Activated naive CD4-positive, alpha-beta T cell (primary cell): ENCODE measurements at regions not wholly inside any gene's neighbourhood (a gene's known extent, or its start where the extent isn't known, plus 50 kb on each side); places are given as distances from the start of the nearest gene placed in this dataset.
"Not testable (repeated sequence)": the region's sequence is repeated elsewhere in the genome, so short reads cannot be mapped to it uniquely, and the experiment has no call there.

ENCODE experiments used
- DNase-seq, 4 experiments: peaks; one replicate each; lab custom pipeline; 2025; lab: John Stamatoyannopoulos, UW

DNA sequence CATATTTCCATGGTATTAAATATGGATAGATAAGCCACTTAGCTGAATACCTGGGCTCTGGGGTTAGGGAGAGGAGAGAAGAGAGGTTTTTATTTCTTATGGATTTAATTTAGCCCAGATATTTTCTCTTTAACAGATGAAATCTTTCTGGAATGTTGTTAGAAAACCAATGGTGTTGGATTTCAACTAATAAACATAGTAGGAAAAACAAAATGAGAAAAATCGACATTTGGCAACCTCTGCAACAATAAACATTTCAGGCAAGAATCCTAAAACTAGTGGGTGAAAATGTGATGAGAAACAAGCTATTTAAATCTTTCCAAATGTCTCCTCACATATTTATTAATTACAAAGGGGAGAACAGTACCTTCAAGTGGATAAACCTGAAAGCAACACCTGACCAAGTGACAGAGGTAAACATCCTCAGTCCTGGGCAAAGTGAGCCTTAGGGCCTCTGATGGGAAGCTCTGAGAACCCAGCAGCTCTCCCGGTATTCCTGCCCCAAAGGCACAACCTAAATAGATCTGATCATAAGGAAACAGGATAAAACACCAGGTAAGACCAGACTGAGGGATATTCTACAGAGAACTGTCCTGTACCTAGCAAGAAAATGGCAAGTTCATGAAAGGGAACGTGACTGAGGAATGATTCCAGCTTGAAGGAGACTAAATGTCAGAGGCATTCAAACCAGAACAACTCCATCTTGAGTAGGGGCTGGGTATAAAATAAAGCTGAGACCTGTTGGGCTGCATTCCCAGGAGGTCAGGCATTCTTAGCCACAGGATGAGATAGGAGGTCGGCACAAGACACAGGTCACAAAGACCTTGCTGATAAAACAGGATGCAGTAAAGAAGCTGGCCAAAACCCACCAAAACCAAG, 163.7 kb downstream of the ESM1 start:
- DNase-seq, result no peak

DNA sequence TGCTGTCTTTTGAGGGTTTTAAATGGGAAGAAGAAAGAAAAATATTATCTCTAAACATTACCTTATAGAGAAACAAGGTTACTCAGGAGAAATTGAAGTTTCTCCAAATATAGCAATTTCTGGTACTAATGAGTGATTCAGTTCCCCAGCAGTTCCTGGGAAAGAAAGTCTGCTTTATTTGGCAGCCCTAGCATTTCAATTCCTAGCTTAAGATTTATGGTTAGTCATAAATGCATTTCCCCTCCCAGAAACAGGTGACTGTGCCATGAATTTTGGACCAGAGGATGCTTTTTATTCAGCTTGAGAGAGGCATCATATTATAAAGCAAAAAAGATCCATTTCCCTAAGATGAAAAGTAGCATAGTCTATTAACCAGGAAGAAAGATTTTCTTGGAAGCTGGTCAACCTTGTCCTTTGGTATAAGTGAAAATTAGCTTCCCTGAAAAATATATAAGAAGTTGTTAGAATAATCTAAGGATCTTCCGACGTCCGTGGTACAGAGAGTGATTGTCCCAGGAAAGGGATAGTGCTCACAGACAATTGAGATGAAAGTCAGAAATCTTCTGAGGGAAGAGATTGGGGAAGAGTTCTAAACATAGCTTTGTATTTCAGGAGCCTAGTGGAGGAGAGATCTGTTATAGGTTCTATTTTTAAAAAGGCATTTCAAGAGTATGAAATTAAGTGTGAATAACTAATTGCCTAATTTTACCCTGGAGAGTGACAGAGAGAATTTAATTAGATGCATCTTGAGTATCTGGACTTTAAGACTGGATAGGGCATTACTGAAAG, 164.9 kb downstream of the ESM1 start:
- no peak for DNase-seq

DNA sequence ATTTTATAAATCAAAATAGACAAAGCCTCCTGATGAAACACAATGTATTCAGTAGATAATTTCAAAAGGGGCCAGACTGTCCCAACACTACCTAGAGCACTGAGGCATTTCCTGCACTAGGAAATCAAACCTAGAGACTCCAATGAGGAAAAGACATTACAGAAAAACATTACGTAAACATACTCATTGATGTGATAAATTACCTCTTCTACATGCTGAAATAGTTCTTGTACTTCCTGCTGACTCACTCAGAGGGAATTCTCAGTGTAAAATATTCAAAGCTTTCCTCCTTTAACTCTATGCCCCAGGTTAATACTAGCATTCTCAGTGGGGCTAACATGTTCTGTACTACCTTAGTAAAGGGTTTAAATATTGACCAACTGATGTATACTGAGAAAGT, 178.0 kb downstream of the ESM1 start:
- DNase-seq, result no peak

DNA sequence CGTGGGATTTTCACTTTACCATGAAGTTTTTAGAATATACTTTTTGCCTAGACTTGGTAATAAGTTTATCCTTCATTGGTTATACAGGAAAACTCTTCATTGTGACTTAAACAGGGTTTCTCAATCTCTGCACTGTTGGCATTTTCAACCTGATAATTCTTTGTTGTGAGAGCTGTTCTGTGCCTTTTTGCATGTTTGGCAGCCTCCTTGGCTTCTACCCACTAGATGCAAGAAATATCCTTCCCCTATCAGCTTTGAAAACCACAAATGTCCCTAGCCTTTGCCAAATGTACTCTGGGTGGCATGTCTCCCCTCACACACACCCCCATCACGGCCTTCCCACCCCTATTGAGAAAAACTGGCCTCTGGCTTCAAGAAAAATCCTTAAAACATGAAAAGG, 180.9 kb downstream of the ESM1 start:
- no peak for DNase-seq

DNA sequence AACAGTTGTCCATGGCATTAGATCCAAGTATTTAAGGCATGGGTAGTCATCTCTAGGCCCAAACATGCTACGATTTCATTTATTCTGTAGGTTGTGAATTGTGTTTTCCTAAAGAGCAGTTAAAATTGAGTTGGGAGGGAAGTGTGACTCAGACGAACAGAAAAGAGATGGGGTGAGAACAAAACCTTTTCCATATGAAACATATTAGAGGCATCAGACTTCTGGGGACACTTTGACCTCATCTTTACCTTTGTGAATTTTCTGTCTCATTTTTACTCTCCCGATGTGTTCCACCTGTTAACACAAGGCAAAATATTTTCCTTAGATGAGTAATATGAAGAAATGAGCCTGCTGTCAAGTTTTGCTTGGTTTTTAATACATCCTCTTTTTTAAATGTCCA, 181.3 kb downstream of the ESM1 start:
- no peak for DNase-seq

DNA sequence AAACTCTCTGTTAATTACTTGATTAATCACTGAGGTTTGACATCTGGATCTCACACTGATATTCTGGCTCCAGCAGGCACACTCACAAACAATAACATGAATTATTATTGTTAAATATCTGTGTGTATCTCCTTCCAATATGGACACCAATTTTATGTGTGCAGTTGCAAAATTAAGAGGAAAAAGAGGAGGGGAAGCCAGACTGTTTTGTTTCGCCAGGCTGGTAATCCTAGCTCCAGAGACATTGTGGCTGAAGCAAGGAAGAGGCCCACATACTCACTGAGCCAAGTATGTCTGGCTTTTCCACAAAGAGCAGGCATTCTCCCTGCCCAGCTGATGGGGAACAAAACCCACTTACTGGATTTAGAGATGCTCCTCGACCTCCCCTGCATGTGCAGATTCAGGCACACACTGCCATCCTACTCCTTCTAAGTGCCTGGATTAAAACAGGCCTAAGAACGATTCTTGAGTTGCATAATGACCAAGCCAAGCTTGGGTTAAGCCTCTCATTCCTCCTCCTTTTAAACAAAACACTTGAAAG, 181.9 kb downstream of the ESM1 start:
- no peak for DNase-seq

DNA sequence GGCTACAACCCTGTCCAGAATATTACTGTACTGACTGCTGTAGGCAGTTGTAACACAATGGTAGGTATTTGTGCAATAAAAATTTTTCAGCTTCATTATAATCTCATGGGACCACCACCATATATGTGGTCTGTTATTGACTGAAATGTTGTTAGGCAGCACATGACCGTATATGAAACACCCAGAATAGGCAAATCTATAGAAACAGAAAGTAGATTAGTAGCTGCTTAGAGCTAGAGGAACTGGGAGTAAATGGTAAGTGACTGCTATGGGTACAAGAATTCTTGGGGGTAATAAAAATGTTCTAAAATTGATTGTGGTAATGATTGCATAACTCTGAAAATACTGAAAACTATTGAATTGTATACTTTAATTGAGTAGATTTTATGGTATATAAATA, 185.7 kb downstream of the ESM1 start:
- DNase-seq, result no peak

DNA sequence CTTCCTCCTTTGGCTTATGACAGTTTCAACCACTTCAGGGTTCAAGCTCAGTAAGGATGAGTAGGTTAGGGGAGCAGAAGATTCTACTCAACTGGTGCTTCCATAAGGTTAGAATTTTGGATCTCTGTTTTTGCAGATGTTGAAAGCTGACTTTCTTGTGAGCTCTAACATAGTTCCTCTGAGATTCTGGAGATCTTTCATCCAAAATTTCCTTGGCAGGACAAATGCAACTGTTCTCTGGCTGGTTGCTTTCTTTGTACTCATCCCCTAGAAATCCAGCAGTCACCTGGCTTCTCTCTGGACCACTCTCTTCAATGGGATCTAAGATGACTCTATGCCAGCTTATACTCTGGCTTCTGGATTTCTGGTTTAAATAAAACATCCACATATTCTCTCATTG, 189.6 kb downstream of the ESM1 start:
- no peak for DNase-seq

DNA sequence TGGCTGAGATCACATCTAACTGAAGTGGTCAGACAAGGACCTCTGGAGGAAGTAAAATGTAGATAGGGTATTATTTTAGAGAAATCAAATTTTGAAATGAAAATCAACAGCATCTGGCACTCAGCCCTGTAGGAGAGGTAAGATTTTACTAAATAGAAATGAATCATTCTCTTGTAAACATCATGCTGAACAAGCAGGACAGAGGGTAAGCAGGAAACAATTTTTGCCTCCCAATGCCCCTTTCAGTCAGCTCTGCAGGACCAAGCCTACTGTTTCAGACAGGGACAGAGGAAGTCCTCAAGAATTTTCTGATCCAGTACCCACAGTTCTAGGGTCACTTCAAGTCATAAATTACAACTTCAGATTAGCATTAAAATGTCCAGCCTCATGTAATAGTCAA, 190.1 kb downstream of the ESM1 start:
- DNase-seq, result no peak

DNA sequence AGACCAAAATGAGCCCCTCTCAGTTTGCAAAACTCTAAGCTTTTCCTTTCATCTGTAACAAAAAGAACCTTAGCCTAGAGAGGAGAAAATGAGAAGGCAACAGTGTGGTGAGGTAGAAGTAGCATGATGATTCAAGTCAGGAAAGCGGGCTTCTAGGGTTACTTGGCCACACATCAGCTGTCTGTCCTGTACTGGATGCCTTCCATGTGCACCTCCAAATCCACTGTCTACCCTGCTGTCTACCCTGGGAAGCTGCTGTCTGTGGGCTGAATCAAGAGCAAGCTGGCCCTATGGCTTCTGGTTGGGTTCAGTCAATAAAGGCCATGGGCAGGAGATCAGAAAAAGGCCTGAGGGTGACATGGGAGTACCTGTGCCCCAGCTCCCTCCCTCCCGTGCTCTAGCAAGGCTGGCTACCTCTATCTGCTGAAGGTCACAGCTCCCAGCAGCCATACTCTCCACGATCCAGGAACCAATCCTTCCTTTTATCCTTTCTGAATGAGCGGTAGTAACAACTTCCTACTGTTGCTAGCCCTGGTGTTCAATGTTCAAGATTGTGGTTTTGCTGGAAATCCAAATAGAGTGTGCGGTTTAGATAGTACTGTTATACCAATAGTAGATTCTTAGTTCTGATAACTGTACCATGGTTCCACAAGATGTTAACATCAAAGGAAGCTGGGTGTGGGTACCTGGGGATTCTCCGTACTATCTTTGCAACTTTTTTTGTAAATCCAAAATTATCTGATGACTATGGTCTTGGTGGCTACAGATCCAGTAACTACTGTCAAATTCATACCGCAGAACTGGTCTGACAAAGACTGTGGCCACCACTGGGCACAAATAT, 191.0 kb downstream of the ESM1 start:
- no peak for DNase-seq

DNA sequence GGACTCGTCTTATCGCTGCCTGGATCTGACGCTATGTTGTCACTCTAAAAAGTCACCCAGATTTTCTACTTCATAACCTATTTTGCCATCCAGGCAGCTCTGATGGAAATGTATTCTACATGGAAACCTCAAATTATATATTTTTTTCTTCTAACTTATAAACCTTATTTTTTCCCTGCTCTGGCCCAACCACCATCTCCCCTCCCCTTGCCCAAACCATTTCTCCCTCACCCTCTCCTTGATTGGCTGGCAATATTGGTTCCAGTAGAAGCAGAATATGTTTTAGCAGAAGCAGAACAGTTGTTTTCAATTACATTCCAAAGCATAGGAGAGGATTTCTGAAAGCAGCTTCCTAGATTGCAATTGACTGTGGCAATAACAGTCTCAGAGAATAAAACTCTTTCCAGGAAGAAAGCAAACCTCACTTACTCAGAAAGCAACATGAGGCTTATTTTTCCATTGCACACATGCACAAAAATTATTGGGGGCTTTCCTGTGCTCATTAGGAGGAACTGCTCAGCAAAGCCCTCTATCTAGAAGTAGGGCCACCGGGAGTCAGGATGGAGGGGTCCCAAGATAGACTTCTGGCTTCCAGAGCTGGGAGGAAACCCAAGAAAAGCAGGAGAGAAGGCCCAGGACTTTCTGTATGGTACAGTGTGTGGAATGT, 191.8 kb downstream of the ESM1 start:
- no peak for DNase-seq

DNA sequence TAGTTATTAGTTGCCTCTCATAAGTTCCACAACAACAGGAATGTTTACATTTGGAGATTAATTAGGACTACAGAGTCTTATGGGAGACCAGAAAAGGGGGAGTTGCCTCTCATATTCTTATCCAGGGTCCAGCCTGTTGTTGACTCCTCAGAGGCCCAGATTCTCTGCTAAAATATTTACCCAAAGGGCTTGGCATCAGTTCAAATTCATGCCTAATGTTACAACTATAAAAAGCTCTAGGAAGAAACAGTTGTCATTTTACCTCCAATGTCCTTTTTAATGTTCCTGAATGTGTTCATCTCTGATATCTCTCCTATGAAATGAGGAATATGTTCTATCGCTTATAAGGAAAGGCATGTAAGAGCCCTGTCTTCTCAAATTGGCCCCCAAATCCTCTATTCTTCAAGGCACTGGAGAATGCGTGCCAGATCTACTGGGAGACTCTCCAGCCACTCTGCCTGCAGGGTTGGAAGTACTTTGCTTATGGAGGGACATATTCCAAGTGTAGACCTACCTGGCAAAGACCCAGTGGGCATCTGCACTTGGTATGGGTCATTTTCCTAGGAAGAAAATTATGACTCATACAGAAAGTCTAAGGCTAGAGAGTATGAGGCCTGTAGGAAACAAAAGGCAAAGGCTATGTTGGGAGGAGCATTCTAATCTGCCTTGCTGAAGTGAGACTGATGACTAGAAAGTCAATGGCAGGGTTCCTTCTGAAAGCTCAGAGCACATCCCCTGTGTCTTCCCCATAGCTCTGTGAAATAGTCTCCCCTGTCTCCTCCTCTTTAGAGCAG, 192.6 kb downstream of the ESM1 start:
- DNase-seq, result no peak

DNA sequence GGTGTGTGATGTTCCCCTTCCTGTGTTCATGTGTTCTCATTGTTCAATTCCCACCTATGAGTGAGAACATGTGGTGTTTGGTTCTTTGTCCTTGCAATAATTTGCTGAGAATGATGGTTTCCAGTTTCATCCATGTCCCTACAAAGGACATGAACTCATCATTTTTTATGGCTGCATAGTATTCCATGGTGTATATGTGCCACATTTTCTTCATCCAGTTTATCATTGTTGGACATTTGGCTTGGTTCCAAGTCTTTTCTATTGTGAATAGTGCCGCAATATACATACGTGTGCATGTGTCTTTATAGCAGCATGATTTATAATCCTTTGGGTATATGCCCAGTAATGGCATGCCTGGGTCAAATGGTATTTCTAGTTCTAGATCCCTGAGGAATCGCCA, 197.5 kb downstream of the ESM1 start:
- DNase-seq, result not testable (repeated sequence)

DNA sequence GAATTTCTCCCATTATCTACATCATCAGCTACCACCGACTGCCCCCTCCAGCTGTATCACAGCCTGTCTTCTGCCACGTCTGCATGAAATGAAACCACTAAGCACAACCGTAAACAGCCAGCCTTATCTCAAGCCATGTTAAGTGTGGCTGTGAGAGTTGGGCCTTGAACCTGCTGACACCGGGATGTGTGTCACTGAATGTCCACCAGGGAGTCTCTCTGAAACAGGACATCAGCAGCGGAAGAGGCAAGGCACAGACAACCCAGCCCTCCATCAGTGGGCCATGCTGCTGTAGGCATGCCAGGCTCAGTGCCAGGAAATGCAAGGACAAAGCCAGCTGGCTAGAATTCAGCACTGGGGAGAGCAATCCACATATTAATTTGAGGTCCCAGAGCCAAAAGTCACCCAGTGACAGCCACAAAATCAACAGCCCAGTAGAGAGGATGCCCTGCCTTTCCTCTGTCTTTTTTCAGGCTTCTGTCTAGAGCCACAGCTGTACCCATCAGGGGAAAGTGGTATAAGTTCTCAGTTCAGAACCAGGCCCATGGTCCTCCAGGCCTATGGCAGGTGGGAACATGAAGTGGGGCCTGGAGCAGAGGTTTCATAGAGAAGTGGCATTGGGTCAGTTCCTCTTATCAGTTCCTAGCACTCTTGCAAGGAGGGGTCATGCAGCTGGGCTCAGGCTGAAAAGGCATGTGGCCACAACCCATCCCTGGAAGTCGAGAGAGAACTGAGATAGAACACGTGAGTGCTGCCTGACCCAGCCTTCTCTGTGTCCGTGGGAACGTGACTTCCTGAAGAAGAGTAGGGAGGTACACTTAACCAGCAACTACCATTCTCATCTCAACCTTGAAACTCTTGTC, 199.4 kb downstream of the ESM1 start:
- DNase-seq, result no peak

DNA sequence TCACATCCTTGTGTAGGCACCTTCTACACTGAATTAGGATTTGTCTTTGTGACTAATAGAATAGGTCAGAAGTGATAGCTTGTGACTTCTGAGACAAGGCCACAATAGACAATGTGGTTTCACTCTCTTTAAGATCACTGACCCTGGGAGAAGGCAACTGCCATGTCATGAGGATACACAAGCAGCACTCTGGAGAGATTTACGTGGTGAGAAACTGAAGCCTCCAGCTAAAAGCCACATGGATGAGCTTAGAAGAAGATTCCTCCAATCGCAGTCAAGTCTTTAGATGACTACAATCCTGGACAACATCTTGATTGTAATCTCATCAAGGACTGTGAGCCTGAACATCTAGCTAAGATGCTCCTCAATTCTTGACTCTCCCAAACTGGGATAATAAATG, 206.6 kb downstream of the ESM1 start:
- DNase-seq, result no peak

DNA sequence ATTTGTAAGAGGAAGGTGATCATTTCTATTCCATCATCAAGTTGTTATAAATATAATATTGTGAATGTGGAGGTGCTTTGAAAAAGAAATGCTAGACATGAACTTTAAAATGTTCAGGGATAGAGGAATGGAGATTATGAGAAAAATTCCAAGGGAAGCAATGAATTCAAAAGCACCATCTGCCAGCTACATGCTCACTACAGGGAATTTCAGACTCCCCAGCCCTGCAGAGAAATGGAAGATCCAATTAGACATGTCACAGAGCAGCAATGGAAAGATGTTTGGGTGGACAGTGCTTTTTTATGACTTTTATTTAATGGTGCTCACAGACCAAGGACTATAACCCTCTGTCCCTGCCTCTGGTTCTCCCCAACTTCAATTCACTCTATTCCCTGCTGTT, 209.7 kb downstream of the ESM1 start:
- no peak for DNase-seq

DNA sequence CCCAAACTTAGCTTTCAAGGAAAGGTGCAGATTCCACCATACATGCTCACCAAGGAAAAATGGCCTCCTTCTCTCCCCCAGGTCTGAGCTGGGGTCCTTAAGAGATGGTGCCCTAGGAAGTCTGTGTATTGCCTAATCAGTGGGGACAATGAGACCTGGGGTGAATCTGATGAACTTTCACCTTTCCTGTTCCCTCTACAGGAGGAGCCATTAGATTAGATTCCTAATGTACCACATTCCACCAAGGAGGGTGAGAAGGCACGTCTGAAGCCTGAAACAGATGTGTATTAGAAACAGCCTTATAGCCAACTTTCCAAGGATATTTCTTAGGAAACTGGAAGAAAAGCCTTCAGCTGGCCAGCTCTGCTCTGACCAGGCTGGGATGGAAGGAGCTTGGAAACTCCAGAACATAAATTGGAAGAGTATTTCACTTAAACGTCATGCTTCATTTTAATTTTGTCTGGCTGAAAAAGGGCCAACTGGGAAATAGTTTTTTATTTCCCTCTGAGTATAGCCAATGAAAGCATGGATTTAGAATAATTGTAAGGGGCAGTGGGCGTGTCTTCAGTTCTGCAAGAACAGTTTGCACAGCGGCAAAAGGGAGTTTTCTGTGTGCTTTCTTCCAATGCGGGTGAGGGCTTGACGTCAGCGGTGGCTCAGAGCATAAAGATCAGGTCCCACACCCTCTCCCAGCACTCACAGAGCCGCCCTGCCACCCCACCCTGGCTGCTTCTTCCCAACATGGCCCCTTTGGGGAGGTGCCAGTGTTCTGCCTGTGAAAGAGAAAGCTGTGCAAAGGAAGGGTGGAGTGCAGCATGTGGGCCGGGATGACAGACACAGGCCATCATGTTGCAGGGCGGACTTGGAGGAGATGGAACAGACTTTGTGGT, 210.9 kb downstream of the ESM1 start:
- no peak for DNase-seq

DNA sequence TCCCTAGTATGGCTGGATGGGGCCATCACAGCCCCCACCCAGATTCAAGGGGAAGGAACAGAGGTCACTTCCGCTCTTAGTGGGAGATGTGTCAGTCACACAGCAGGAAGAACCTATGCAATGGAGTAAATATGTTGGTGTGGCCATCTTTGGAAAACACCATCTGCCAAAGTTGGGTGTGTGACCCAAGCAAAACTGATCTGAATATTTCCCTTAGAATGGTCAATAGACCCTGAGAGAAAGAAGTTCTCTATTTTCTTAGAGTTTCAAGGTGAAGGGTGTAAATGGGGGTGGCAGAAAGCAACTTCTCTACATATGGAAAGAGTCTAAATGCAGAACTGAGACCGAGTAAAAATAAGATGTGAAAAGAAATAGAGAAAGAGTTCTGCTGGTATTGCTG, 212.7 kb downstream of the ESM1 start:
- no peak for DNase-seq

DNA sequence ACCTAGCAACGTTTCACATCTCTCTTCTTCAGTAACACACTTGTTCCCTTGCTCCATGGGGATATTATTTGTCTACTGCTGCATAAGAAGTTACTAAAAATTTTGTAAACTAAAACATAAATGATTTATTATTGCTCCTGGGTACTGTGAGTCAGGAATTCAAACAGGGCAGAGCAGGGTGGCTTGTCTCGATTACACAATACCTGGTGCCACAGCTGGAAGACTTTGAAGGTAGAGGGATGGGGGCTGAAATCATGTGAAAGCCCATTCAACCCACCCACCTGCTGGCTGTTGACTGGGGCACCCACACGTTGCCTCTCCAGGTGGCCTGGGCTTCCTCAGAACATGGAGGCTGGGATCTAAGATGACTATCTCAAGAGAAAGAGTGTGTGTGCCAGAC, 213.2 kb downstream of the ESM1 start:
- no peak for DNase-seq
